NB4 (cell line): ENCODE measurements at regions not wholly inside any gene's neighbourhood (a gene's known extent, or its start where the extent isn't known, plus 50 kb on each side); places are given as distances from the start of the nearest gene placed in this dataset.
"Not testable (repeated sequence)": the region's sequence is repeated elsewhere in the genome, so short reads cannot be mapped to it uniquely, and the experiment has no call there.

Source experiments
- DNase-seq: peaks from one replicate; pipeline ENCODE4 v3.0.0; 2010; ENCODE audit warnings: low read depth
- H3K4me3 ChIP-seq: one replicate; pipeline ENCODE4 v1.5.1; 2011; ENCODE audit warnings: mild to moderate bottlenecking, low read depth, low read length, moderate library complexity
- CTCF ChIP-seq: IDR thresholded peaks from one replicate; pipeline ENCODE4 v1.5.1; 2012; ENCODE audit warnings: low read depth, low read length
- MAX ChIP-seq: IDR thresholded peaks from 2 replicates; pipeline ENCODE4 v1.6.1; 2011; ENCODE audit warnings: low read depth, low read length
- MYC ChIP-seq: IDR thresholded peaks from 2 replicates; pipeline ENCODE4 v1.6.1; 2011; ENCODE audit warnings: low read depth, low read length
- POLR2A ChIP-seq: IDR thresholded peaks from 2 replicates; pipeline ENCODE4 v1.6.1; 2011; ENCODE audit warnings: mild to moderate bottlenecking; ENCODE audit not compliant: insufficient read length; ENCODE audit errors: extremely low read depth

- H3K4me3 ChIP-seq, DNase-seq: not testable (repeated sequence)
Measured at GRCh38 chr1:147103416-147104155, 68.7 kb downstream of the PRKAB2 start.

- TF ChIP-seq CTCF, result no peak
- TF ChIP-seq POLR2A, result no peak
- no peak for TF ChIP-seq MAX
- no peak for TF ChIP-seq MYC
Measured at GRCh38 chr1:147099192-147099591, 73.1 kb downstream of the PRKAB2 start.

GRCh38 chr1:147098338-147098973 is 73.8 kb downstream of the PRKAB2 start:
- peak; percentile 45 for TF ChIP-seq CTCF
- DNase-seq, result peak; percentile 20
- H3K4me3 ChIP-seq, result not testable (repeated sequence)

More at GRCh38 chr1:147099192-147099591, 73.1 kb downstream of the PRKAB2 start:
- no peak overlapping the region for H3K4me3 ChIP-seq
- no peak for DNase-seq

GRCh38 chr1:147095691-147096090 is 76.6 kb downstream of the PRKAB2 start:
- no peak for DNase-seq
- H3K4me3 ChIP-seq, result no peak overlapping the region
- TF ChIP-seq CTCF, result no peak
- TF ChIP-seq MYC, result no peak
- no peak for TF ChIP-seq POLR2A
- no peak for TF ChIP-seq MAX

GRCh38 chr1:147091801-147092200 is 80.5 kb downstream of the PRKAB2 start:
- TF ChIP-seq MAX (no peak), POLR2A (no peak), CTCF (no peak), MYC (no peak)
- no peak for DNase-seq
- H3K4me3 ChIP-seq, result no peak overlapping the region

- H3K4me3 ChIP-seq, result no peak overlapping the region
- no peak for TF ChIP-seq MYC
- no peak for TF ChIP-seq MAX
- no peak for TF ChIP-seq CTCF
- no peak for TF ChIP-seq POLR2A
- DNase-seq, result no peak
Measured at GRCh38 chr1:147089457-147089856, 82.8 kb downstream of the PRKAB2 start.
